ENCODE measurements at regions not wholly inside any gene's neighbourhood (a gene's known extent, or its start where the extent isn't known, plus 50 kb on each side); places are given as distances from the start of the nearest gene placed in this dataset.
"Not testable (repeated sequence)": the region's sequence is repeated elsewhere in the genome, so short reads cannot be mapped to it uniquely, and the experiment has no call there.

- no peak for DNase-seq (ENCODE audit: low read depth)
- H3K4me3 ChIP-seq (ENCODE audit: low read depth, low read length) = no peak overlapping the region
- TF ChIP-seq CTCF (conservative IDR thresholded peaks at IDR 0.05; ENCODE audit: low read depth, low read length) = no peak
Measured at GRCh38 chr3:67245545-67245944, 247.4 kb downstream of the KBTBD8 start.

- no peak overlapping the region for H3K4me3 ChIP-seq (ENCODE audit: low read depth, low read length)
- no peak for DNase-seq (ENCODE audit: low read depth)
- no peak for TF ChIP-seq CTCF (conservative IDR thresholded peaks at IDR 0.05; ENCODE audit: low read depth, low read length)
Measured at GRCh38 chr3:67248726-67249125, 250.6 kb downstream of the KBTBD8 start.

GRCh38 chr3:67252906-67253305 is 254.8 kb downstream of the KBTBD8 start:
- H3K4me3 ChIP-seq (ENCODE audit: low read depth, low read length); DNase-seq (ENCODE audit: low read depth): not testable (repeated sequence)

- TF ChIP-seq CTCF (conservative IDR thresholded peaks at IDR 0.05; ENCODE audit: low read depth, low read length) = no peak
- no peak overlapping the region for H3K4me3 ChIP-seq (ENCODE audit: low read depth, low read length)
- no peak for DNase-seq (ENCODE audit: low read depth)
Measured at GRCh38 chr3:67278015-67278618, 280.0 kb downstream of the KBTBD8 start.

- DNase-seq (ENCODE audit: low read depth) = no peak
- TF ChIP-seq CTCF (conservative IDR thresholded peaks at IDR 0.05; ENCODE audit: low read depth, low read length) = no peak
Measured at GRCh38 chr3:67286586-67286985, 288.5 kb downstream of the KBTBD8 start.

GRCh38 chr3:67288466-67289106 is 290.5 kb downstream of the KBTBD8 start:
- no peak for TF ChIP-seq CTCF (conservative IDR thresholded peaks at IDR 0.05; ENCODE audit: low read depth, low read length)
- DNase-seq (ENCODE audit: low read depth) = no peak
- H3K4me3 ChIP-seq (ENCODE audit: low read depth, low read length) = no peak overlapping the region

More at GRCh38 chr3:67286586-67286985, 288.5 kb downstream of the KBTBD8 start:
- no peak overlapping the region for H3K4me3 ChIP-seq (ENCODE audit: low read depth, low read length)

GRCh38 chr3:67289626-67290025 is 291.5 kb downstream of the KBTBD8 start:
- H3K4me3 ChIP-seq (ENCODE audit: low read depth, low read length) = no peak overlapping the region
- TF ChIP-seq CTCF (conservative IDR thresholded peaks at IDR 0.05; ENCODE audit: low read depth, low read length) = no peak
- DNase-seq (ENCODE audit: low read depth) = no peak
